ENCODE measurements at regions not wholly inside any gene's neighbourhood (a gene's known extent, or its start where the extent isn't known, plus 50 kb on each side); places are given as distances from the start of the nearest gene placed in this dataset.

DNA sequence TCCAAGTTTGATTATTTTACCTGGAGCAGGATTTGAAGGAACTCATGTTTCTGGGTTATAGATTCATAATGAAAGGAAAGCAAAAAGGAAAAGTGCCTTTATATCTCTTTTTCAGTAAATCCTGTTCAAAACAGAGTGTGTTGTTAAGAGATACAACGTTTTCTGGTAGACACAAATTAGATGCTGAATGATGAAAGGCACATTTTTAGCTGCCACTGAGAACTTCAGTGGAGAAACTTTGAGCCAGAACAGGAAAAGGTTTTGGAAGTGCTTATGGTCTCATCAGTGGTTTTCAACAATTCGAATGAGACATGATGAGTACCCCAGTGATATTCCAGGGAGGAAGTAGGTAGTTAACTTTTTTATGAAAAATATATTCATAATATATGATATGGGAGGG lies 338.0 kb upstream of the C1orf87 start:
- DNase-seq = no peak

DNA sequence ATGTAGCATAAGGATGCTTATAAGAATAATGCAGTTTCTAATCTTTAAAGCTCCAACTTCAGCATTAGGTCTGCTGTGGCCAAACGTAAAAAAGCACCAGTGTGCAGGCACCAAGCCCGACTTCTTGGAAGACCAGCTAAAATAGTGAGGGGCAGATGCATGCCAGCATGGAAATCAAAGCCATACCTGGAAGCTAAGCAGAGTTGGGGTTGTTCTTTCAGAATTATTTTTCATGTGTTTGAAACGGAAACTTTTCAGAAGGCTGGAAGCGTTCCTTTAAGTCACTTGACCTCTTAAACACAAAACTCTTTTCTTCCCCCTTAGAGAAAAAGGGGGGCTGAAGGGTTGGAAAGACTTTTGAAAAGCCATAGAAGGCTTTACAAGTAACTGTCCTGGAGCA lies 329.2 kb upstream of the C1orf87 start:
- DNase-seq = no peak

DNA sequence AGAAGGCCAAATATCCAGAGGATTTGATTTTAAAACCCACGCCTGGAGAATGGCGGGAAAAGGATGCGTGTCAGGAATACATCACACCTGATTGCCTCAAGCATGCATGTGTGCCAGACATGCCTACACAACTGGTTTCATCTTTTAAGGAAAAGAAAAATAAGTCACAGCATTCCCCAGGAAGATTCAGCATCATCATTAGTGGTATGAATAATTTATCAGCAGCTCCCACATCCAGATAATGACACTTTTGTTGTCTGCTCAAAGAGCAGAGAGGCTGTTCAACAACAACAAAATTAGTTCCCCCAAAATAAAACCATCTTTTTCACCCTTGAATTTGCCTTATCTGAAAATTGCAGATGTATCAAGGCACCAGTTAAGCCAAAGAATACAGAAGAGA lies 328.6 kb upstream of the C1orf87 start:
- DNase-seq = no peak

DNA sequence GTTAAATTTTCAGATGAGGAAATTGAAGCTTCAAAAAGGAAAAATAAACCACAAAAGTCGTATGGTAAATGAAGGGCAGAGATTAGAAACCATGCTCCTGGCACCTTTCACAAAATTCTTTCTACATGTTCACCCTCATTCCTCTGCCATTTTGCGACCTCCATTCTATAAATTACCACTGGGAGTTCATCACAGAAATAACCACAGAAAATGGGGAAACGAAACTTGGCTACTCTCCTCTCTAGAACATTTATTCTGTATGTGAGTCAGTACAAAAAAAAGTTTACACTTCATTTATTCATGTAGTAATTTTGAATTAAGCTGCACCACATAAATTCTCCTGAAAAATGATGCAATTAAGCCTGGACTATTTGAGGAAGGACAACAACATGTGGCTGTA lies 320.9 kb upstream of the C1orf87 start:
- DNase-seq = no peak

DNA sequence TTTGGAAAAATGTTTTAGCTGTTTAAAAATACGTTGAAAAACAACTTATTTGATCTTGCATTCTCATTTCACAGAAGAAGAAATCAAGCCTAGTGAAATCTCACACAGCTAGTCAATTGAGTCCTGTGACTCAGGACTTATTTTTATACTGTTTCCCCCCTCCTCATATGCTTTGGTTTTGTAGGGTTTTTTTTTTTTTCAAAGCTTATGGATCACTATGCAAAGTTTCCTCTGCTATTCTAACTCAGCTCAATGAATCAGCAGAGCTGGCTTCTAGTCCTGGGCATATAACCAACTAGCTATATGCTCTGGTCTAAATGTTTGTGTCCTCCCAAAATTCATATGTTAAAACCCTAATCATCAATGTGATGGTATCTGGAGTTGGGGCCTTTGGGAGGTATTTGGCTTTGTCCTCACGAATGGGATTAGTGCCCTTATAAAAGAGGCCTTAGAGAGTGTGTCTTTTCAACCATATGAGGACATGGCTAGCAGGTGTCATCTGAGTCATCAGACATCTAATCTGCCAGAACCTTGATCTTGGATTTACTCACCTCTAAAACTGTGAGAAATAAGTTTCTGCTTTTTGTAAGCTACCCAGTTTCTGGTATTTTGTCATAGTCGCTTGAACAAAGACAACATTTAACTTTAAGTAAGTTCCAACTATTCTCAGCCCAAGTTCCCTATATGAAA lies 317.2 kb upstream of the C1orf87 start:
- no peak for DNase-seq

- DNase-seq = peak; percentile 30
Observed at GRCh38 chr1:60388092-60388987, 314.8 kb upstream of the C1orf87 start.

- no peak for DNase-seq
Observed at GRCh38 chr1:60387175-60387574, 313.6 kb upstream of the C1orf87 start.

DNA sequence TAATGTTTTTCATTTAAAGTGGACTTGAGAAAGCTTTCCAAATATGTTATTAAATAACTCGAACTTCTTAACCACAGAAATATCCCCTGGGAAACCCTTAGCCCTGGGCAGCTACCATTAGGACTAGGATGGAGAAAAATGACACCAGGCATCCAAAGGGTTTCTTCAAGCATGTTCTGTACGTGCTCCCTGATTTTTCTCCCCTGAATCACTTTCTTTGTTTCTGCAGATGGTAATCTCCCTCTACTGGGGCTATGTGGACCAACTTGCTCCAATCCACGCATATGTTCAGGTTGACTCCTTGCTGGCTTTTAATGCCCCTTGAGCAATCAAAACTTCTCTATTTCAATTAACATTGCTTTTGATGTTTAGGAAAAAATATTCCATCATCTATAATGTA lies 312.7 kb upstream of the C1orf87 start:
- DNase-seq = no peak

DNA sequence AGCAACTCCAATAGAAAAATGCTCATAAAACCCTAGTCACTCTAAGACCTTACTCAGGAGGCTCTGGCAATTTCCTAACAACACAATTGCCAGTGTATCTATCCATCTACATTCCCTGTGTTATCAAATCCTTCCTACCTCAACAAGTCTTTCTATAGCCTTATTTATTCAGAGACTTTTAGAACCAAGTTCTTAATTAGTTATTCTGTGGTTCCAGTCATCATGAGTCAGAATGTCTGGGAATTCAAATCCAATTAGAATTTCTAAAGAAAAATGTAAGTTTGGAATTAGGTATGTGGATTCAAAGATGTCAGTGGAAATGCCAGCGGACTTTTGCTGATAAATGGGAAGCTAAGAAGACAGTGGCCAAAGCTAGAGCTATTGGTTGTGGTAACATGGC lies 302.6 kb upstream of the C1orf87 start:
- DNase-seq = no peak

- DNase-seq = no peak
Observed at GRCh38 chr1:60374537-60374936, 301.0 kb upstream of the C1orf87 start.

DNA sequence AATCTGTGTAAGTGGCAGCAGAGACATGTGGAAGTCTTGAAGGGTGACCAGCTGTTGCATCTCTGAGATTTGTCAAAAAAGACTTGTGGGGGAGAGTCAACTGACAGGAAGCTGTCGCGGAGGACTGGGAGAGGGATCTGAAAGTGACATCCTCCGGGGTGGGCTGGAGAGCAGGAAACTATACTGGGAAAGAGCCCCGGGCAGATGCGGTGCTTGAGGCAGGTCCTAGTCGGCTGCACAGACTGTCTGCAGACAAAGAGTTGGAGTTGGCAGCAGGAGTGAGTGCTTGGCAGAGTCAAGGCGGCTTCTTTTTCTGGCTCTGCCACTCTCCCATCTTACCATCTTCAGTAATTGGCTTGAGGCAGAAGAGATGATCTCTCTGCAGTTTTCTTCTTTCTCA lies 294.0 kb upstream of the C1orf87 start:
- no peak for DNase-seq

DNA sequence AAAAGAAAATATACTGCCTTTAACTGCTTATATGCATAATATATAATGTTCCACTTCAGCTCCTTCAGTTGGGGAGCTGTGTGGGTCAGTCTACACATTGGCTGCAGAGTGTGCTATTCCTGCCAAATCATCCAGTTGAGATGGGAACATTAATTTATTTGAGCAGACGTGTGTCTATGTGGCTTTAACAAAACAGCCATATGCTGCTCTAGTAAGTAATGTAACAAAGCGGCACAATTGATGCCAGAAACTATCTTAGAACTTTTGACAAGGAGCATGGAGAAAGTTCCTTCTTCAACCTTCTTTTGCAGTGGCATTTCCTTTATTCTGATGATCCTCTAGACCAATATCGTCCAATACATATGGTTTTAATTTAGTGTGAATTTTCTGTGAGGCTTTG lies 285.9 kb upstream of the C1orf87 start:
- no peak for DNase-seq

DNA sequence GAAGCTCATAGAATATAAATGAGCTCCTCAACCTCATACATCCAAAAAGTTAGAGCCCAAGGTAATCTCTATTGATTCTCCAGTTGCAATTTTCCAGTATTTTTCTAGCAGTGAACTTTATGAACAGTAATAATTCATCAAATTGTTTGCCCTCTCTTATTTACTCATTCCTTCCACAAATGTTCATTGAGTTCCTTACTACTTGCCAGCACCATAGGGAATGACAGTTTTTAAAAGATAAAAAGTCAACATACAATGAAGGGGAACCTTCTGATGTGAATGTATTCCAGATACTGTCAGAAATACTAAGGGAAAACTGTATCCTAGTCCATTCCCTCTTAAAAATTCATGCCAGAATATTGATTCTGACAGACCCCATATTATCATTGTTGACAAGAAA lies 277.0 kb upstream of the C1orf87 start:
- no peak for DNase-seq

GRCh38 chr1:60348884-60349283 lies 275.3 kb upstream of the C1orf87 start:
- no peak for DNase-seq

DNA sequence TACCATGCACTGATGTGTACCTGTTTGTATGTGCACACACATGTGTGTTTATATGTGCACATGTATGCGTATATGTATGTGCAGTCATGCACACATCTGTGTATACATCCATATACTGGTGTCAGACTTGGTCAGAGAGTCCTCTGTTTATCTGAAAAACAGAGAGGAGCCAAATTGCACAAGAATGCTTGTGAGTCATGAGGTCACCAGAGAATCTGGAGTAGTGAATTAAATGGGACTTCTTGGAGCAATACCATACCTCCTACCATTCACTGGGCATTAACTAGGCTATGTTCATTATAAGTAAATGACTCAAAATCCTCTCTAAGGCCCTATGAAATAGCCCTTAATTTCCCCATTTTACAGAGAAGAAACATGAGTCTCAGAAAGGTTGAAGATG lies 272.1 kb upstream of the C1orf87 start:
- DNase-seq = no peak

- DNase-seq = no peak
Observed at GRCh38 chr1:60345049-60345448, 271.5 kb upstream of the C1orf87 start.

DNA sequence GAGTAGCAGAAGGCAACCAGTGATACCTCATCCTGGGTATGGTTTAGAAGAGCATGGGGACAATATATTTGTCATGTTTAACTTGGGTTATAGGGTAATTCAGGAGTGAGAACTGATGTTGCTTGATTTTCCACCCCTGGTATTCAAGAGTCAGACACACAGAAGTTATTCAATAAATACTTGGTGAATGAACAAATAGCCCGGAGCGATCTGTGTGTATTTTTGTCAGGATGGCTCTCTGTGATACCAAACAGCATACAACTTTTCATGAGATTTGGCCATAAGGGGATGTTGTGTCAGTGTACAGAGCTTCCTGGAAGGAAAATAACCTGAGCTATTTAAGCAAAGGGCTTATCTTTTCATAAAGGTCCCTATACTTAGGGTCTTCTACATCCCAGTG lies 270.2 kb upstream of the C1orf87 start:
- no peak for DNase-seq

DNA sequence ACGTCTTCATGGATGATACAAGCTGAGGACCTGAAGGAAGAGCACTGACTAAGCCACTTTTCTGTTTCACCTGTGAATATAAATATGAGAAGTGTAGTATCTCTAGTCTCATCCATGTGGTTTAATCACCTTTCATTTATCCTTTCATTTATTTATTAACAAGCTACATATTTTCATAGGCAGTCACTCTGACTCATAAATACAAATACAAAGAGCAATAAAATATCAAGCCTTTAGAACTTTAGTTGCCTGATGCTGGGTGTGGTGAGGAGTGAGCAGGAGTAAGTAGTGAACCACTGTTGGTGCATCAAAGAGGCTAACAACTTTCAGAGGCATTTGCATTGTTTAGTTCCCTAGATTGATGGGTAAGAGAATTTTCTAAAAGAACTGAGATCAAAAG lies 269.0 kb upstream of the C1orf87 start:
- DNase-seq = no peak

DNA sequence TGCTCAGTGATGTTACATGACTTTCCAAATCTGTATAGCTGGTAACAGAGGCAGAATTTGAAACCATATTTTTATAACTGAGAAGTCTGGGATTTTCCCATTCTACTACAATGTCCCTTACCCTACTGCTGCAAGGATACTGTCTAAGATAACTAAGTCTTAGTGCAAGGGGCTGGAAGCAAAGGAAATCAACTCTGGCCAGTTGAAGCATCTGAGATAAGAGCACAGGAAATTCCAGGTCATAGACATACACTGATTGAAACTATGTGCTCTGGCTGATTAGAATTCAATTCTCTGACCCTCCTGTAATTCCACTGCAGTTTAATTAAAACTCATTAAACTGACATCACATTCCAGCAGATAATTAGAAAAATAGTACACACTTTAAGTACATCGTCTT lies 267.7 kb upstream of the C1orf87 start:
- DNase-seq = no peak

- DNase-seq = no peak
Observed at GRCh38 chr1:60331647-60332046, 258.1 kb upstream of the C1orf87 start.

GRCh38 chr1:60329651-60330050 lies 256.1 kb upstream of the C1orf87 start:
- DNase-seq = no peak

- DNase-seq = no peak
Observed at GRCh38 chr1:60311838-60312237, 238.3 kb upstream of the C1orf87 start.

GRCh38 chr1:60299581-60299980 lies 226.0 kb upstream of the C1orf87 start:
- DNase-seq = no peak

DNA sequence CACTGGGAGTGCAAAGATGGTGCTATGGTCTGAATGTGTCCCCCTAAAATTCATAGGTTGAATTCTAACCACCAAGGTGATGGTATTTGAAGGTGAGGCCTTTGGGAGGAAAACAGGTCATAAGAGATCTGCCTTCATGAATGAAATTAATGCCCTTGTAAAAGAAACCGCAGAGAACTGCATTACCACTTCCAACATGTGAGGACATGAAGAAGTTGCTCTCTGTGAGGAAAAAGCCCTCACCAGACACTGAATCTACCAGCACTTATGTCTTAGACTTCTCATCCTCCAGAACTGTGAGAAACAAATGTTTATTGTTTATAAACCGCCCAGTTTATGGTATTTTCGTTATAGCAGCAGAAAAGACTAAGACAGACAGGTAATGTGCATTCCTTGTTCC lies 224.7 kb upstream of the C1orf87 start:
- no peak for DNase-seq

DNA sequence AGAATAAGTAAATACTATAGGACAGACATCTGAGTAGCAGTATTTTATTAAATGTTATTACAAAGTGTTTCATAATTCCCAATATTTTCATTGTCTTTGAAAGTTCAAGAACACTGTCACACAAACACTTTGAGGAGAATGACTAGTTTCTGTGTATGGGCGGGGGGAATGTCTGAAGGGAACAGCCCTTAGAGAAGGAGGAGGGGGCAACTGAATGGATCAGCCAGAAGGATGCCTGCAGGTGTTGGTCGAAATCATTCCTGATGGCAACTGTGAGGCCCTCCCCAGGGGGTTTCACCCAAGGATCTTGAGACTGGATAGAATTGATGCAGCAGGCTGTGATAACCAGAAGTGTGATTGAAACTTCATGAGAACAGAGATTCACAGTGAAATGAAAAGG lies 223.2 kb upstream of the C1orf87 start:
- DNase-seq = no peak
